Glutamatergic neuron (in vitro differentiated cells): ENCODE measurements at regions not wholly inside any gene's neighbourhood (a gene's known extent, or its start where the extent isn't known, plus 50 kb on each side); places are given as distances from the start of the nearest gene placed in this dataset.

Source experiments
- DNase-seq: peaks from one replicate; pipeline ENCODE4 v3.0.0; 2022
- H3K27ac Mint-ChIP-seq: one replicate; pipeline ENCODE4 v1.8.0; 2020; ENCODE audit warnings: mild to moderate bottlenecking, mixed read lengths, inconsistent platforms; ENCODE audit not compliant: unreplicated experiment
- H3K27me3 Mint-ChIP-seq: one replicate; pipeline ENCODE4 v1.8.0; 2020; ENCODE audit warnings: mild to moderate bottlenecking, moderate library complexity, mixed read lengths, inconsistent platforms; ENCODE audit not compliant: unreplicated experiment
- H3K36me3 Mint-ChIP-seq: one replicate; pipeline ENCODE4 v1.8.0; 2020; ENCODE audit warnings: mild to moderate bottlenecking, mixed read lengths, inconsistent platforms; ENCODE audit not compliant: unreplicated experiment
- H3K4me1 Mint-ChIP-seq: one replicate; pipeline ENCODE4 v1.8.0; 2020; ENCODE audit warnings: mild to moderate bottlenecking, low read depth, mixed read lengths, inconsistent platforms; ENCODE audit not compliant: unreplicated experiment
- H3K4me3 Mint-ChIP-seq: one replicate; pipeline ENCODE4 v1.8.0; 2020; ENCODE audit warnings: mild to moderate bottlenecking, mixed read lengths, inconsistent platforms; ENCODE audit not compliant: unreplicated experiment
- H3K9me3 Mint-ChIP-seq: one replicate; pipeline ENCODE4 v1.8.0; 2020; ENCODE audit warnings: mild to moderate bottlenecking, moderate library complexity, mixed read lengths, inconsistent platforms; ENCODE audit not compliant: unreplicated experiment
- CTCF ChIP-seq: fragments of 200-600 bp; sonication (generic); IDR thresholded peaks from one replicate; pipeline ENCODE4 v1.5.0; 2021; ENCODE audit not compliant: partially characterized antibody, unreplicated experiment

GRCh38 chr2:100653449-100654035 lies 90.7 kb downstream of the PDCL3 start:
- no peaks in the 10 kb centered on the region for H3K27me3 Mint-ChIP-seq

DNA sequence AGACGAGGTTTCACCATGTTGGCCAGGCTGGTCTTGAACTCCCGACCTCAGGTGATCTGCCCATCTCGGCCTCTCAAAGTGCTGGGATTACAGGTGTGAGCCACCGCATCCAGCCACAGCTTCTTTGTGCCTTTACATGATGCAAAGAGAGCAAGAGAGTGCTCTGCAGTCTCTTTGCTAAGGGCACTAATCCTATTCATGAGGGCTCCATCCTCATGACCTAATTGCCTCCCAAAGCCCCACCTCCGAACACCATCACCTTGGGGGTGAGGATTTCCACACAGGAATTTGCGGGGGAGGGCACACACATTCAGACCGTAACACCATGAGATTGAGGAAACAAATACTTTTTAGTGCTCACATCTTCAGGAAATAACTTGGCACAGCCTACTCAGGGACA lies 91.8 kb downstream of the PDCL3 start:
- Mint-ChIP-seq H3K9me3 (peaks cover 7% of the 10 kb centered on the region), H3K4me3 (no peak overlapping the region), H3K27me3 (no peaks in the 10 kb centered on the region), H3K36me3 (no peaks in the 10 kb centered on the region), H3K4me1 (no peaks in the 10 kb centered on the region), H3K27ac (no peak overlapping the region)
- DNase-seq: no peak
- no peak for TF ChIP-seq CTCF

More at GRCh38 chr2:100653449-100654035, 90.7 kb downstream of the PDCL3 start:
- Mint-ChIP-seq H3K9me3 (peaks cover 7% of the 10 kb centered on the region), H3K4me3 (no peak overlapping the region), H3K4me1 (no peaks in the 10 kb centered on the region), H3K36me3 (no peaks in the 10 kb centered on the region), H3K27ac (no peak overlapping the region)
- no peak for TF ChIP-seq CTCF
- no peak for DNase-seq

GRCh38 chr2:100655446-100655845 lies 92.7 kb downstream of the PDCL3 start:
- Mint-ChIP-seq H3K27ac (no peak overlapping the region), H3K4me3 (no peak overlapping the region), H3K9me3 (peaks cover 7% of the 10 kb centered on the region)

GRCh38 chr2:100655936-100656534 lies 93.2 kb downstream of the PDCL3 start:
- no peaks in the 10 kb centered on the region for H3K4me1 Mint-ChIP-seq
- H3K4me3 Mint-ChIP-seq: no peak overlapping the region
- TF ChIP-seq CTCF: no peak
- H3K27ac Mint-ChIP-seq: no peak overlapping the region
- no peaks in the 10 kb centered on the region for H3K36me3 Mint-ChIP-seq
- H3K27me3 Mint-ChIP-seq: no peaks in the 10 kb centered on the region
- DNase-seq: no peak
- peaks cover 5% of the 10 kb centered on the region for H3K9me3 Mint-ChIP-seq

More at GRCh38 chr2:100655446-100655845, 92.7 kb downstream of the PDCL3 start:
- H3K4me1 Mint-ChIP-seq: no peaks in the 10 kb centered on the region
- no peak for DNase-seq
- no peaks in the 10 kb centered on the region for H3K27me3 Mint-ChIP-seq
- TF ChIP-seq CTCF: no peak
- no peaks in the 10 kb centered on the region for H3K36me3 Mint-ChIP-seq

GRCh38 chr2:100658017-100658416 lies 95.2 kb downstream of the PDCL3 start:
- Mint-ChIP-seq H3K4me1 (no peaks in the 10 kb centered on the region), H3K36me3 (no peaks in the 10 kb centered on the region), H3K9me3 (peaks cover 5% of the 10 kb centered on the region), H3K4me3 (no peak overlapping the region), H3K27me3 (no peaks in the 10 kb centered on the region), H3K27ac (no peak overlapping the region)
- TF ChIP-seq CTCF: no peak
- DNase-seq: no peak
